H1 (cell line): ENCODE measurements at regions not wholly inside any gene's neighbourhood (a gene's known extent, or its start where the extent isn't known, plus 50 kb on each side); places are given as distances from the start of the nearest gene placed in this dataset.

Source experiments
- CTCF ChIA-PET: fragments of 300-600 bp; sonication (Branson Sonifier 250); formaldehyde crosslinking; loops from one replicate; lab custom pipeline; 2021; ENCODE audit not compliant: partially characterized antibody; lab: Charles Lee
- POLR2A ChIA-PET: fragments of 300-600 bp; sonication (Branson Sonifier 250); formaldehyde crosslinking; loops from one replicate; lab custom pipeline; 2021; ENCODE audit warnings: inconsistent platforms; ENCODE audit not compliant: partially characterized antibody; lab: Charles Lee
- DNase-seq, 2 experiments: peaks; one replicate each; pipeline versions ENCODE4 v3.0.0 to v3.0.0-alpha.2; 2010 to 2022; ENCODE audit warnings: low spot score in 2 of 2, low read depth in 1 of 2, mixed read lengths in 1 of 2
- FAIRE-seq: peaks from 2 replicates; lab custom pipeline; 2011; peaks lifted over from hg19 to GRCh38; lab: Jason Lieb, UNC
- H2AFZ ChIP-seq: 2 replicates; pipeline ENCODE4 v1.8.1; 2012; ENCODE audit warnings: low read length, inconsistent platforms
- H2AK5ac ChIP-seq: 2 replicates; pipeline ENCODE4 v1.6.1; 2013; ENCODE audit warnings: low read depth, low read length
- H2BK120ac ChIP-seq: replicated peaks from 2 replicates; pipeline ENCODE3; 2013; ENCODE audit warnings: low read depth, low read length, inconsistent platforms
- H2BK12ac ChIP-seq: 2 replicates; pipeline ENCODE4 v1.6.1; 2013; ENCODE audit warnings: low read depth, low read length
- H2BK15ac ChIP-seq: 2 replicates; pipeline ENCODE4 v1.6.1; 2013; ENCODE audit warnings: low read length
- H2BK20ac ChIP-seq: 2 replicates; pipeline ENCODE4 v1.6.1; 2013; ENCODE audit warnings: low read length
- H2BK5ac ChIP-seq: 2 replicates; pipeline ENCODE4 v1.6.1; 2013; ENCODE audit warnings: low read depth, low read length
- H3K14ac ChIP-seq: 2 replicates; pipeline ENCODE4 v1.6.1; 2013; ENCODE audit warnings: inconsistent platforms; ENCODE audit not compliant: insufficient read length
- H3K18ac ChIP-seq: 2 replicates; pipeline ENCODE4 v1.6.1; 2013; ENCODE audit warnings: low read length; ENCODE audit errors: extremely low read depth
- H3K23ac ChIP-seq: 2 replicates; pipeline ENCODE4 v1.6.1; 2013; ENCODE audit warnings: inconsistent platforms; ENCODE audit not compliant: insufficient read length
- H3K23me2 ChIP-seq: 2 replicates; pipeline ENCODE4 v1.6.1; 2013; ENCODE audit warnings: low read depth, low read length
- H3K27ac ChIP-seq: 2 replicates; pipeline ENCODE4 v1.6.1; 2011; ENCODE audit warnings: low read depth, low read length, inconsistent platforms
- H3K27me3 ChIP-seq, 4 experiments: replicated peaks in 1 of 4; 1 replicate in 1 of 4; 2 replicates in 3 of 4; pipeline versions ENCODE4 v1.6.1 to v1.8.1; 2011 to 2013; ENCODE audit warnings: low read length in 3 of 4, mild to moderate bottlenecking in 3 of 4, inconsistent platforms in 2 of 4, mixed read lengths in 2 of 4, moderate library complexity in 1 of 4; ENCODE audit not compliant: control insufficient read depth in 3 of 4, insufficient read depth in 3 of 4; ENCODE audit errors: extremely low read depth in 1 of 4
- H3K36me3 ChIP-seq, 4 experiments: 2 replicates each; pipeline versions ENCODE4 v1.6.1 to v1.8.1; 2011 to 2013; ENCODE audit warnings: mild to moderate bottlenecking in 4 of 4, low read length in 3 of 4, moderate library complexity in 2 of 4, control low read depth in 1 of 4, inconsistent platforms in 1 of 4; ENCODE audit not compliant: insufficient read depth in 4 of 4, control insufficient read depth in 2 of 4
- H3K4ac ChIP-seq: replicated peaks from 2 replicates; pipeline ENCODE3; 2013; ENCODE audit warnings: low read length, low read depth, mixed read lengths, inconsistent platforms; ENCODE audit not compliant: insufficient read length
- H3K4me1 ChIP-seq, 4 experiments: replicated peaks in 1 of 4; 1 replicate in 1 of 4; 2 replicates in 3 of 4; pipeline versions ENCODE4 v1.6.1 to v1.8.1; 2011 to 2013; ENCODE audit warnings: low read length in 3 of 4, inconsistent platforms in 2 of 4, mixed read lengths in 1 of 4; ENCODE audit not compliant: insufficient read depth in 4 of 4, control insufficient read depth in 3 of 4
- H3K4me2 ChIP-seq, 2 experiments: 2 replicates each; pipeline versions ENCODE4 v1.6.1 to v1.8.1; 2011 to 2013; ENCODE audit warnings: low read depth in 2 of 2, low read length in 2 of 2, control low read depth in 1 of 2, inconsistent platforms in 1 of 2, mild to moderate bottlenecking in 1 of 2; ENCODE audit not compliant: insufficient read depth in 1 of 2
- H3K4me3 ChIP-seq, 4 experiments: fragments of 200-600, 300-600 bp in 1 of 4; sonication (generic), shearing (Covaris generic), sonication (Bioruptor Twin) in 1 of 4; 2 replicates each; pipeline versions ENCODE4 v1.5.1 to v1.8.1; 2011 to 2016; ENCODE audit warnings: low read length in 4 of 4, low read depth in 3 of 4, control low read depth in 2 of 4, inconsistent platforms in 2 of 4, mild to moderate bottlenecking in 2 of 4, mixed read lengths in 1 of 4, moderate library complexity in 1 of 4; ENCODE audit not compliant: insufficient read depth in 2 of 4; ENCODE audit errors: extremely low read depth in 1 of 4
- H3K56ac ChIP-seq: replicated peaks from 2 replicates; pipeline ENCODE3; 2013; ENCODE audit warnings: low read depth, mild to moderate bottlenecking, mixed read lengths, low read length, inconsistent platforms; ENCODE audit not compliant: insufficient read length
- H3K79me1 ChIP-seq: 2 replicates; pipeline ENCODE4 v1.6.1; 2013; ENCODE audit warnings: low read depth, low read length, control low read depth
- H3K79me2 ChIP-seq, 2 experiments: 2 replicates each; pipeline versions ENCODE4 v1.6.1 to v1.8.1; 2012 to 2013; ENCODE audit warnings: low read length in 2 of 2, mild to moderate bottlenecking in 2 of 2, inconsistent platforms in 1 of 2; ENCODE audit not compliant: insufficient read depth in 2 of 2, control insufficient read depth in 1 of 2
- H3K9ac ChIP-seq, 4 experiments: replicated peaks in 1 of 4; 1 replicate in 1 of 4; 2 replicates in 3 of 4; pipeline versions ENCODE4 v1.6.1 to v1.8.1; 2011 to 2013; ENCODE audit warnings: low read depth in 3 of 4, low read length in 3 of 4, control low read depth in 2 of 4, mild to moderate bottlenecking in 2 of 4, moderate library complexity in 2 of 4, inconsistent platforms in 1 of 4; ENCODE audit errors: extremely low read depth in 1 of 4
- H3K9me3 ChIP-seq, 2 experiments: 2 replicates each; pipeline versions ENCODE4 v1.6.1 to v1.8.1; 2012 to 2013; ENCODE audit warnings: mild to moderate bottlenecking in 2 of 2, moderate library complexity in 2 of 2, control low read depth in 1 of 2, inconsistent platforms in 1 of 2, low read depth in 1 of 2, low read length in 1 of 2, mixed read lengths in 1 of 2; ENCODE audit not compliant: insufficient read depth in 2 of 2
- H4K20me1 ChIP-seq, 2 experiments: replicated peaks in 1 of 2; 2 replicates each; pipeline versions ENCODE3 to v1.8.1; 2011 to 2013; ENCODE audit warnings: inconsistent platforms in 2 of 2, low read length in 2 of 2, mild to moderate bottlenecking in 1 of 2; ENCODE audit not compliant: insufficient read depth in 2 of 2, control insufficient read depth in 1 of 2
- H4K5ac ChIP-seq: 2 replicates; pipeline ENCODE4 v1.6.1; 2013; ENCODE audit warnings: low read length, low read depth, mixed read lengths, inconsistent platforms; ENCODE audit not compliant: insufficient read length
- H4K8ac ChIP-seq: 2 replicates; pipeline ENCODE4 v1.8.0; 2013; ENCODE audit warnings: mild to moderate bottlenecking, moderate library complexity, low read length, inconsistent platforms; ENCODE audit not compliant: insufficient read depth; ENCODE audit errors: extremely low read depth
- H4K91ac ChIP-seq: replicated peaks from 2 replicates; pipeline ENCODE3; 2013; ENCODE audit warnings: low read length, mixed read lengths, inconsistent platforms; ENCODE audit not compliant: insufficient read length
- CBX8 ChIP-seq: fragments of 300-800, 300-1000 bp; sonication (generic); IDR thresholded peaks from 2 replicates; pipeline ENCODE4 v1.7.1; 2016; ENCODE audit warnings: low read depth, low read length, borderline replicate concordance
- CEBPB ChIP-seq: IDR thresholded peaks from 2 replicates; pipeline ENCODE4 v1.6.1; 2012; ENCODE audit warnings: low read depth, low read length
- CHD1 ChIP-seq: IDR thresholded peaks from 2 replicates; pipeline ENCODE4 v1.6.1; 2012; ENCODE audit warnings: low read depth, low read length, improper control_type of control experiment
- CTBP2 ChIP-seq: IDR thresholded peaks from 2 replicates; pipeline ENCODE4 v1.7.0; 2011; ENCODE audit warnings: borderline replicate concordance, mild to moderate bottlenecking, moderate library complexity, mixed read lengths, low read length; ENCODE audit not compliant: insufficient read depth, insufficient read length
- EZH2 ChIP-seq: fragments of 200-600 bp; sonication (generic); IDR thresholded peaks from 2 replicates; pipeline ENCODE4 v1.7.1; 2012; ENCODE audit warnings: low read depth, mild to moderate bottlenecking, moderate library complexity, low read length, inconsistent platforms; ENCODE audit not compliant: severe bottlenecking
- GABPA ChIP-seq: IDR thresholded peaks from 2 replicates; pipeline ENCODE4 v1.6.1; 2011; ENCODE audit warnings: mild to moderate bottlenecking, low read length, moderate library complexity, borderline replicate concordance; ENCODE audit not compliant: insufficient read depth
- KDM4A ChIP-seq: IDR thresholded peaks from one replicate; pipeline ENCODE4 v1.7.1; 2012; ENCODE audit warnings: low read depth, mild to moderate bottlenecking, moderate library complexity, low read length, inconsistent platforms; ENCODE audit not compliant: severe bottlenecking
- KDM5A ChIP-seq: fragments of 200-600 bp; IDR thresholded peaks from 2 replicates; pipeline ENCODE4 v1.7.1; 2012; ENCODE audit warnings: mild to moderate bottlenecking, low read length, inconsistent platforms, mixed read lengths
- SIX5 ChIP-seq: IDR thresholded peaks from 2 replicates; pipeline ENCODE4 v1.6.1; 2011; ENCODE audit warnings: mild to moderate bottlenecking, low read depth, low read length
- TAF7 ChIP-seq: optimal IDR thresholded peaks from 2 replicates; pipeline ENCODE3; 2011; ENCODE audit warnings: low read depth, mild to moderate bottlenecking, inconsistent platforms, low read length, moderate library complexity, borderline replicate concordance
- YY1 ChIP-seq: IDR thresholded peaks from 2 replicates; pipeline ENCODE4 v1.6.1; 2011; ENCODE audit warnings: low read depth, mild to moderate bottlenecking, low read length
- WGBS, 2 experiments: shearing (Covaris generic) in 1 of 2; methylation state at CpG; one replicate each; pipeline versions ENCODE4 v1.1.6 to v1.1.7; 2013 to 2015; ENCODE audit warnings: low lambda C conversion rate in 2 of 2, mixed read lengths in 2 of 2, inconsistent platforms in 1 of 2, low coverage in 1 of 2, missing lambda C conversion rate in 1 of 2; ENCODE audit not compliant: insufficient replicate concordance in 2 of 2, insufficient coverage in 1 of 2, insufficient read length in 1 of 2; ENCODE audit errors: extremely low coverage in 1 of 2, missing lambda C conversion rate in 1 of 2; 5-methylcytosine and 5-hydroxymethylcytosine counted together
- TF ChIP-seq, protein P1 (sequence below): IDR thresholded peaks from 2 replicates; pipeline ENCODE4 v1.6.1; 2012; ENCODE audit warnings: inconsistent platforms
- TF ChIP-seq, protein P2 (sequence below): IDR thresholded peaks from 2 replicates; pipeline ENCODE4 v1.6.1; 2011; ENCODE audit warnings: low read length, improper control_type of control experiment

DNA sequence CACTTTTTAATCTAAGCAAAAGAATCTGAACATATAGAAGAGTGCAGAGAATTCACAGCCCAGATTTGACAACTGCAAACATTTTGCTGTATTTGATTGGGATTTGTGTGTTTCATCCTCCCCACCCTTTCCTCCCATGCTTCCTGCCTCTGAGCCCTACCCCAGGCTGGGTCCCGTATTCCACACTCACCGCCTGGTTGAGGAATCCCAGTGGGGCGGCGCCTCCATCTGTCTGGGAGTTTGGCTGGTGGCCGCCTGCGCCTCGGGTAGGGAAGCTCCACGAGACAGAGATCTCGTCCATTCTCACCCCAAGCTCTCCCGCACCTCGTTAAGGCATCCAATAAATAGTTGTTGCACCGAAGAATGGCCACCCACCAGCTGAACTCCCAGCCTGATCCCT lies 70.7 kb upstream of the SLC22A11 start:
- H4K20me1 ChIP-seq, result no peaks in the 10 kb centered on the region
- POLR2A ChIA-PET, result no interaction called here
- H4K5ac ChIP-seq, result no peak overlapping the region
- H2BK120ac ChIP-seq, result no peak overlapping the region
- H3K4me3 ChIP-seq, result no peak overlapping the region
- CTCF ChIA-PET, result interaction anchor here (0.6 to 11.9 kb wide), 4 partner anchors 36 to 164 kb away, joined by 3 to 201 read pairs (median 13); no protein-coding TSS in a partner anchor
- no peaks in the 10 kb centered on the region for H3K9me3 ChIP-seq
- no peak overlapping the region for H2AFZ ChIP-seq
- no peak overlapping the region for H3K4me2 ChIP-seq
- H3K36me3 ChIP-seq, result no peaks in the 10 kb centered on the region
- H2AK5ac ChIP-seq, result no peak overlapping the region
- H3K23ac ChIP-seq, result no peak overlapping the region
- FAIRE-seq, result no peak
- no peak overlapping the region for H3K9ac ChIP-seq
- H3K27ac ChIP-seq, result no peak overlapping the region
- H3K18ac ChIP-seq, result no peak overlapping the region
- H2BK5ac ChIP-seq, result no peak overlapping the region
- H3K14ac ChIP-seq, result no peak overlapping the region
- no peak overlapping the region for H4K8ac ChIP-seq
- peak in 1 of 2 experiments; percentile 43 for DNase-seq
- H3K79me2 ChIP-seq, result no peaks in the 10 kb centered on the region
- no peak overlapping the region for H2BK15ac ChIP-seq
- H2BK12ac ChIP-seq, result no peak overlapping the region
- H4K91ac ChIP-seq, result no peak overlapping the region
- H3K79me1 ChIP-seq, result no peaks in the 10 kb centered on the region
- 83% methylated on average over 12 of the region's 12 CpGs; no CpG with 5 or more reads in 1 of the 2 experiments for WGBS, 2 experiments
- peaks cover 0 to 15% (median 5%) of the 10 kb centered on the region in 4 experiments; a peak in 5 of 7 replicates for H3K27me3 ChIP-seq
- no peak overlapping the region for H2BK20ac ChIP-seq
- H3K4me1 ChIP-seq, result no peaks in the 10 kb centered on the region; a peak in 2 of 7 replicates
- H3K56ac ChIP-seq, result no peak overlapping the region
- no peak overlapping the region for H3K4ac ChIP-seq
- H3K23me2 ChIP-seq, result no peaks in the 10 kb centered on the region
- TF ChIP-seq EZH2, result no peak
- no peak for TF ChIP-seq CEBPB
- no peak for TF ChIP-seq SIX5
- no peak for TF ChIP-seq CHD1
- no peak for TF ChIP-seq YY1
- no peak for TF ChIP-seq KDM4A
- TF ChIP-seq, protein P1, sequence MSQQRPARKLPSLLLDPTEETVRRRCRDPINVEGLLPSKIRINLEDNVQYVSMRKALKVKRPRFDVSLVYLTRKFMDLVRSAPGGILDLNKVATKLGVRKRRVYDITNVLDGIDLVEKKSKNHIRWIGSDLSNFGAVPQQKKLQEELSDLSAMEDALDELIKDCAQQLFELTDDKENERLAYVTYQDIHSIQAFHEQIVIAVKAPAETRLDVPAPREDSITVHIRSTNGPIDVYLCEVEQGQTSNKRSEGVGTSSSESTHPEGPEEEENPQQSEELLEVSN, result no peak
- TF ChIP-seq KDM5A, result no peak
- TF ChIP-seq GABPA, result no peak
- TF ChIP-seq CBX8, result no peak
- TF ChIP-seq TAF7, result no peak
- TF ChIP-seq, protein P2, sequence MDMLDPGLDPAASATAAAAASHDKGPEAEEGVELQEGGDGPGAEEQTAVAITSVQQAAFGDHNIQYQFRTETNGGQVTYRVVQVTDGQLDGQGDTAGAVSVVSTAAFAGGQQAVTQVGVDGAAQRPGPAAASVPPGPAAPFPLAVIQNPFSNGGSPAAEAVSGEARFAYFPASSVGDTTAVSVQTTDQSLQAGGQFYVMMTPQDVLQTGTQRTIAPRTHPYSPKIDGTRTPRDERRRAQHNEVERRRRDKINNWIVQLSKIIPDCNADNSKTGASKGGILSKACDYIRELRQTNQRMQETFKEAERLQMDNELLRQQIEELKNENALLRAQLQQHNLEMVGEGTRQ, result no peak
- TF ChIP-seq CTBP2, result no peak
